T-cell (primary cell): ENCODE measurements at regions not wholly inside any gene's neighbourhood (a gene's known extent, or its start where the extent isn't known, plus 50 kb on each side); places are given as distances from the start of the nearest gene placed in this dataset.

Experiments
- ATAC-seq, 4 experiments: fragments of 200-7000 bp in 3 of 4; fragments of 150-1000 bp in 1 of 4; cut with Tn5 transposase; replicated peaks in 1 of 4; 1 replicate in 3 of 4; 2 replicates in 1 of 4; pipeline ENCODE4 v1.10.0; 2021; ENCODE audit warnings: moderate library complexity in 3 of 4, mild to moderate bottlenecking in 2 of 4, moderate number of reproducible peaks in 1 of 4
- CTCF ChIA-PET, 2 donors: fragments of 300-600 bp; sonication (Branson Sonifier 250); formaldehyde crosslinking; loops; one replicate each; lab custom pipeline; 2022; ENCODE audit warnings: antibody characterized with exemption in 2 of 2; lab: Charles Lee
- POLR2A ChIA-PET, 2 donors: fragments of 300-600 bp; sonication (Branson Sonifier 250); formaldehyde crosslinking; loops; one replicate each; lab custom pipeline; 2022; ENCODE audit warnings: antibody characterized with exemption in 2 of 2; lab: Charles Lee
- DNase-seq, 35 experiments: peaks; one replicate each; pipeline versions ENCODE4 v3.0.0 to v3.0.0-alpha.2; 2013 to 2023
- H3K27ac ChIP-seq: one replicate; pipeline ENCODE4 v1.5.1; 2013; ENCODE audit warnings: low read length
- H3K27me3 ChIP-seq, 2 experiments: replicated peaks in 1 of 2; 1 replicate in 1 of 2; 2 replicates in 1 of 2; pipeline versions ENCODE4 v1.6.1 to v1.7.0; 2013; ENCODE audit warnings: low read length in 1 of 2, mixed read lengths in 1 of 2; ENCODE audit not compliant: control insufficient read depth in 2 of 2, insufficient read depth in 2 of 2; ENCODE audit errors: extremely low read depth in 1 of 2
- H3K36me3 ChIP-seq, 2 donors: 1 replicate in 1 of 2; 2 replicates in 1 of 2; pipeline versions ENCODE4 v1.6.1 to v1.7.0; 2013; ENCODE audit warnings: low read length in 1 of 2; ENCODE audit not compliant: control insufficient read depth in 2 of 2, insufficient read depth in 1 of 2; ENCODE audit errors: extremely low read depth in 1 of 2
- H3K4me1 ChIP-seq, 2 experiments: 1 replicate in 1 of 2; 2 replicates in 1 of 2; pipeline versions ENCODE4 v1.6.1 to v1.7.0; 2013; ENCODE audit warnings: low read length in 2 of 2, mixed read lengths in 1 of 2; ENCODE audit not compliant: insufficient read depth in 2 of 2, control insufficient read depth in 1 of 2; ENCODE audit errors: extremely low read depth in 1 of 2
- H3K4me3 ChIP-seq, 2 donors: 1 replicate in 1 of 2; 2 replicates in 1 of 2; pipeline versions ENCODE4 v1.5.1 to v1.7.0; 2013; ENCODE audit warnings: mild to moderate bottlenecking in 2 of 2, low read length in 1 of 2, moderate library complexity in 1 of 2; ENCODE audit not compliant: control insufficient read depth in 1 of 2; ENCODE audit errors: extremely low read depth in 1 of 2
- H3K9me3 ChIP-seq: 2 replicates; pipeline ENCODE4 v1.7.0; 2013
- H3K27ac Mint-ChIP-seq, 2 donors: one replicate each; pipeline ENCODE4 v1.8.0; 2020 to 2021; ENCODE audit warnings: mild to moderate bottlenecking in 2 of 2, mixed read lengths in 2 of 2
- H3K27me3 Mint-ChIP-seq, 2 donors: one replicate each; pipeline ENCODE4 v1.8.0; 2021 to 2022; ENCODE audit warnings: mixed read lengths in 2 of 2
- H3K36me3 Mint-ChIP-seq: one replicate; pipeline ENCODE4 v1.8.0; 2021; ENCODE audit warnings: mixed read lengths
- H3K4me1 Mint-ChIP-seq, 3 donors: one replicate each; pipeline ENCODE4 v1.8.0; 2020 to 2022; ENCODE audit warnings: mixed read lengths in 3 of 3, mild to moderate bottlenecking in 1 of 3
- H3K4me3 Mint-ChIP-seq, 3 donors: one replicate each; pipeline ENCODE4 v1.8.0; 2020 to 2022; ENCODE audit warnings: mild to moderate bottlenecking in 3 of 3, mixed read lengths in 3 of 3, moderate library complexity in 3 of 3
- H3K9me3 Mint-ChIP-seq, 3 donors: one replicate each; pipeline ENCODE4 v1.8.0; 2020 to 2022; ENCODE audit warnings: mixed read lengths in 3 of 3
- WGBS: methylation state at CpG from one replicate; pipeline ENCODE4 v1.1.5; 2013; ENCODE audit warnings: missing lambda C conversion rate; ENCODE audit not compliant: insufficient coverage; 5-methylcytosine and 5-hydroxymethylcytosine counted together

GRCh38 chrX:79645749-79646148, 278.6 kb upstream of the ITM2A start:
- no peak overlapping the region for H3K4me3 Mint-ChIP-seq
- no peaks in the 10 kb centered on the region for H3K4me1 Mint-ChIP-seq
- no peak overlapping the region for H3K4me3 ChIP-seq
- no peak overlapping the region for H3K27ac Mint-ChIP-seq
- POLR2A ChIA-PET: no interaction called here
- peaks cover 0 to 19% of the 10 kb centered on the region in 2 donors for H3K27me3 Mint-ChIP-seq
- H3K27ac ChIP-seq: no peak overlapping the region
- ATAC-seq (no peak), DNase-seq (no peak)
- H3K9me3 Mint-ChIP-seq: no peaks in the 10 kb centered on the region
- no peaks in the 10 kb centered on the region for H3K36me3 ChIP-seq
- no peaks in the 10 kb centered on the region for H3K27me3 ChIP-seq
- CTCF ChIA-PET: no interaction called here
- H3K9me3 ChIP-seq: no peaks in the 10 kb centered on the region
- H3K36me3 Mint-ChIP-seq: no peaks in the 10 kb centered on the region
- no CpG with 5 or more reads among the region's 3 CpGs for WGBS
- no peaks in the 10 kb centered on the region for H3K4me1 ChIP-seq

- Mint-ChIP-seq H3K27me3 (peaks cover 0 to 10% of the 10 kb centered on the region in 2 donors), H3K27ac (no peak overlapping the region), H3K9me3 (no peaks in the 10 kb centered on the region), H3K4me1 (peaks cover 0 to 1% (median 0%) of the 10 kb centered on the region in 3 donors), H3K4me3 (no peak overlapping the region), H3K36me3 (no peaks in the 10 kb centered on the region)
- ChIA-PET POLR2A (interaction anchor here in 1 of 2 donors (0.6 to 0.7 kb wide), 2 partner anchors 8 to 18 kb away, joined by 3 to 5 read pairs; no protein-coding TSS in a partner anchor), CTCF (no interaction called here)
- Histone ChIP-seq H3K4me1 (no peaks in the 10 kb centered on the region), H3K4me3 (no peak overlapping the region), H3K27ac (no peak overlapping the region), H3K36me3 (no peaks in the 10 kb centered on the region), H3K27me3 (no peaks in the 10 kb centered on the region), H3K9me3 (no peaks in the 10 kb centered on the region)
- no CpG with 5 or more reads among the region's 5 CpGs for WGBS
- ATAC-seq (no peak), DNase-seq (no peak)
Measured at GRCh38 chrX:79631526-79631925, 264.4 kb upstream of the ITM2A start.

- Mint-ChIP-seq H3K4me3 (no peak overlapping the region), H3K27me3 (peaks cover 0 to 22% of the 10 kb centered on the region in 2 donors), H3K27ac (no peak overlapping the region), H3K9me3 (no peaks in the 10 kb centered on the region), H3K36me3 (no peaks in the 10 kb centered on the region), H3K4me1 (peaks cover 0 to 1% (median 0%) of the 10 kb centered on the region in 3 donors)
- ChIA-PET CTCF (no interaction called here), POLR2A (no interaction called here)
- no peaks in the 10 kb centered on the region for H3K36me3 ChIP-seq
- H3K4me3 ChIP-seq: no peak overlapping the region
- no peaks in the 10 kb centered on the region for H3K27me3 ChIP-seq
- ATAC-seq (no peak), DNase-seq (no peak)
- H3K9me3 ChIP-seq: no peaks in the 10 kb centered on the region
- H3K27ac ChIP-seq: no peak overlapping the region
- H3K4me1 ChIP-seq: no peaks in the 10 kb centered on the region
- WGBS: no CpG with 5 or more reads among the region's 5 CpGs
Measured at GRCh38 chrX:79630033-79631009, 263.2 kb upstream of the ITM2A start.

- H3K36me3 ChIP-seq: no peaks in the 10 kb centered on the region
- DNase-seq (no peak), ATAC-seq (no peak)
- POLR2A ChIA-PET: no interaction called here
- H3K27me3 ChIP-seq: no peaks in the 10 kb centered on the region
- Mint-ChIP-seq H3K4me1 (no peaks in the 10 kb centered on the region), H3K9me3 (no peaks in the 10 kb centered on the region), H3K27ac (no peak overlapping the region), H3K36me3 (no peaks in the 10 kb centered on the region), H3K27me3 (peaks cover 1 to 28% of the 10 kb centered on the region in 2 donors), H3K4me3 (no peak overlapping the region)
- no peak overlapping the region for H3K4me3 ChIP-seq
- CTCF ChIA-PET: no interaction called here
- WGBS: no CpG with 5 or more reads among the region's 3 CpGs
- H3K27ac ChIP-seq: no peak overlapping the region
- no peaks in the 10 kb centered on the region for H3K9me3 ChIP-seq
- no peaks in the 10 kb centered on the region for H3K4me1 ChIP-seq
Measured at GRCh38 chrX:79623098-79623762, 256.1 kb upstream of the ITM2A start.

- Mint-ChIP-seq H3K27ac (no peak overlapping the region), H3K9me3 (no peaks in the 10 kb centered on the region), H3K4me1 (no peaks in the 10 kb centered on the region), H3K36me3 (no peaks in the 10 kb centered on the region), H3K27me3 (peaks cover 0 to 20% of the 10 kb centered on the region in 2 donors), H3K4me3 (no peak overlapping the region)
- Histone ChIP-seq H3K27me3 (no peaks in the 10 kb centered on the region), H3K36me3 (no peaks in the 10 kb centered on the region), H3K27ac (no peak overlapping the region), H3K4me3 (no peak overlapping the region), H3K4me1 (no peaks in the 10 kb centered on the region), H3K9me3 (no peaks in the 10 kb centered on the region)
- ATAC-seq (no peak), DNase-seq (no peak)
- POLR2A ChIA-PET: no interaction called here
- WGBS: no CpG with 5 or more reads among the region's 4 CpGs
- CTCF ChIA-PET: no interaction called here
Measured at GRCh38 chrX:79618280-79618679, 251.1 kb upstream of the ITM2A start.

GRCh38 chrX:79604364-79604763, 237.2 kb upstream of the ITM2A start:
- H3K27ac Mint-ChIP-seq: no peak overlapping the region
- Histone ChIP-seq H3K9me3 (no peaks in the 10 kb centered on the region), H3K27me3 (no peaks in the 10 kb centered on the region), H3K4me3 (no peak overlapping the region), H3K27ac (no peak overlapping the region), H3K36me3 (no peaks in the 10 kb centered on the region), H3K4me1 (no peaks in the 10 kb centered on the region)
- ChIA-PET POLR2A (no interaction called here), CTCF (no interaction called here)
- peaks cover 12 to 16% of the 10 kb centered on the region in 2 donors for H3K27me3 Mint-ChIP-seq
- no peak for ATAC-seq
- H3K4me1 Mint-ChIP-seq: no peaks in the 10 kb centered on the region
- no peaks in the 10 kb centered on the region for H3K36me3 Mint-ChIP-seq
- no peak overlapping the region for H3K4me3 Mint-ChIP-seq
- no peak for DNase-seq
- H3K9me3 Mint-ChIP-seq: no peaks in the 10 kb centered on the region
- WGBS: 60% methylated on average over 1 of the region's 4 CpGs
